HCEC 1CT (cell line): ENCODE measurements at regions not wholly inside any gene's neighbourhood (a gene's known extent, or its start where the extent isn't known, plus 50 kb on each side); places are given as distances from the start of the nearest gene placed in this dataset.
A peak's percentile ranks its signal among the peaks of the same experiment; 100 is the strongest.
"Not testable (repeated sequence)": the region's sequence is repeated elsewhere in the genome, so short reads cannot be mapped to it uniquely, and the experiment has no call there.

Experiments
- DNase-seq: peaks from one replicate; pipeline ENCODE4 v3.0.0-alpha.2; 2017

- no peak for DNase-seq
These were observed 155.0 kb upstream of the CITED2 start for GRCh38 chr6:139529420-139529819.

GRCh38 chr6:139528471-139528870, 154.0 kb upstream of the CITED2 start:
- DNase-seq: no peak

- DNase-seq: no peak
These were observed 151.0 kb upstream of the CITED2 start for GRCh38 chr6:139525415-139525814.

GRCh38 chr6:139523986-139524385, 149.5 kb upstream of the CITED2 start:
- DNase-seq: no peak

GRCh38 chr6:139522511-139523220, 148.2 kb upstream of the CITED2 start:
- DNase-seq: peak; percentile 48

- DNase-seq: no peak
These were observed 146.9 kb upstream of the CITED2 start for GRCh38 chr6:139521338-139521737.

GRCh38 chr6:139520321-139520768, 145.9 kb upstream of the CITED2 start:
- peak; percentile 30 for DNase-seq

- peak; percentile 59 for DNase-seq
These were observed 145.2 kb upstream of the CITED2 start for GRCh38 chr6:139519571-139520031.

- DNase-seq: no peak
These were observed 144.6 kb upstream of the CITED2 start for GRCh38 chr6:139519097-139519496.

GRCh38 chr6:139518556-139519091, 144.2 kb upstream of the CITED2 start:
- DNase-seq: no peak

- not testable (repeated sequence) for DNase-seq
These were observed 143.6 kb upstream of the CITED2 start for GRCh38 chr6:139517998-139518555.

GRCh38 chr6:139515511-139515910, 141.1 kb upstream of the CITED2 start:
- no peak for DNase-seq

- no peak for DNase-seq
These were observed 140.4 kb upstream of the CITED2 start for GRCh38 chr6:139514819-139515218.

- no peak for DNase-seq
These were observed 135.8 kb upstream of the CITED2 start for GRCh38 chr6:139510040-139510790.

- DNase-seq: no peak
These were observed 134.7 kb upstream of the CITED2 start for GRCh38 chr6:139509167-139509566.

GRCh38 chr6:139508576-139508975, 134.1 kb upstream of the CITED2 start:
- DNase-seq: no peak

GRCh38 chr6:139508023-139508422, 133.6 kb upstream of the CITED2 start:
- DNase-seq: peak; percentile 25

- DNase-seq: peak; percentile 19
These were observed 126.5 kb upstream of the CITED2 start for GRCh38 chr6:139500977-139501376.

GRCh38 chr6:139498715-139499114, 124.3 kb upstream of the CITED2 start:
- DNase-seq: no peak

- DNase-seq: no peak
These were observed 123.0 kb upstream of the CITED2 start for GRCh38 chr6:139497345-139497961.

- DNase-seq: no peak
These were observed 122.4 kb upstream of the CITED2 start for GRCh38 chr6:139496654-139497344.

GRCh38 chr6:139494376-139494990, 120.0 kb upstream of the CITED2 start:
- DNase-seq: no peak
